Astrocyte of the cerebellum (primary cell): ENCODE measurements at regions not wholly inside any gene's neighbourhood (a gene's known extent, or its start where the extent isn't known, plus 50 kb on each side); places are given as distances from the start of the nearest gene placed in this dataset.

Experiments used
- DNase-seq: peaks from one replicate; pipeline ENCODE4 v3.0.0-alpha.2; 2011; ENCODE audit warnings: low read depth
- H3K4me3 ChIP-seq: 2 replicates; pipeline ENCODE4 v1.5.1; 2011; ENCODE audit warnings: mild to moderate bottlenecking, low read depth, low read length, moderate library complexity
- in situ Hi-C: cut with HindIII; loops from 2 replicates; pipeline ENCODE4 v1.10.0; 2017; ENCODE audit warnings: low sequenced_read_pairs
- TF ChIP-seq, protein P1 (sequence below): IDR thresholded peaks from 2 replicates; pipeline ENCODE4 v1.5.1; 2012; ENCODE audit warnings: low read length, low read depth, moderate library complexity, mild to moderate bottlenecking; ENCODE audit errors: missing control alignments

DNA sequence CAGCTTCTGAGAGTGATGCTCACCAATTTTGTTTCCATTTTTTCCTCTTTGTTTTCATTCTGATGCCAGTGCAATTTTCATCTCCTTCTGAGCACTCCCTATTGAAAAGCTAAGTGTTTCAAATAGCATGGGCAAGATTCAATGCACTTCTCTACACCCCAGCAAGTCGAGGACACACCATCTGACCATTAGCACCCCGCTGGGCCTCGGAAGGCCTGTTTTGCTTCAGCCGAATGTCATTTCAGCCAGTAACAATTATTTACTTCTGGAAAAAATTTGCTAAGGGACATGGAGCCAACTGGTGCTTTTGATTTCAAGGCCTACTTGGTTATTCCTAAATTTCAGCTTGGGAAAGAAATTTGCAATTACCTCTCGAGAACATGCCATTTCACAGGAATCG lies 392.4 kb downstream of the RNF144A start:
- no peak for DNase-seq
- no peak overlapping the region for H3K4me3 ChIP-seq
- in situ Hi-C loops = no loop called here
- TF ChIP-seq, protein P1, sequence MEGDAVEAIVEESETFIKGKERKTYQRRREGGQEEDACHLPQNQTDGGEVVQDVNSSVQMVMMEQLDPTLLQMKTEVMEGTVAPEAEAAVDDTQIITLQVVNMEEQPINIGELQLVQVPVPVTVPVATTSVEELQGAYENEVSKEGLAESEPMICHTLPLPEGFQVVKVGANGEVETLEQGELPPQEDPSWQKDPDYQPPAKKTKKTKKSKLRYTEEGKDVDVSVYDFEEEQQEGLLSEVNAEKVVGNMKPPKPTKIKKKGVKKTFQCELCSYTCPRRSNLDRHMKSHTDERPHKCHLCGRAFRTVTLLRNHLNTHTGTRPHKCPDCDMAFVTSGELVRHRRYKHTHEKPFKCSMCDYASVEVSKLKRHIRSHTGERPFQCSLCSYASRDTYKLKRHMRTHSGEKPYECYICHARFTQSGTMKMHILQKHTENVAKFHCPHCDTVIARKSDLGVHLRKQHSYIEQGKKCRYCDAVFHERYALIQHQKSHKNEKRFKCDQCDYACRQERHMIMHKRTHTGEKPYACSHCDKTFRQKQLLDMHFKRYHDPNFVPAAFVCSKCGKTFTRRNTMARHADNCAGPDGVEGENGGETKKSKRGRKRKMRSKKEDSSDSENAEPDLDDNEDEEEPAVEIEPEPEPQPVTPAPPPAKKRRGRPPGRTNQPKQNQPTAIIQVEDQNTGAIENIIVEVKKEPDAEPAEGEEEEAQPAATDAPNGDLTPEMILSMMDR = no peak

DNA sequence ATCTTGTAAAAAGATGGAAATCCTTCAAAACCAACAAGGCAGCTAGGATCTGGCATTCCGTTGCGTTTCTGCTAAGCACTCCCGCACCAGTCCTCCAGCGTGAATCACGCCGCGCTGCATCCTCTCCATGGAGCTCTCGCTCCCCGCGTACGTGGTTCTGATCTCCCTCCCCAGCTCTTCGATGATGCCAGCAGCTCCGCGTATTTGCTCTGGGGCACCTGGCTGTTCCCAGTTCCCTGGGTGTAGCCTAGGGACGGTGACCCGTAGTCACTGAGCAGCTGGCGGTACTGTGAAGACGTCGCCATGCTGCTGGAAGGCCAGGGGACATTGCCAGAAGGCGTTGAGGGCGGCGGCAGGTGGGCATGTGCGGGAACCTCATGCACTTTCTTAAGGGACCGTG lies 407.5 kb downstream of the RNF144A start:
- no peak for DNase-seq
- no peak overlapping the region for H3K4me3 ChIP-seq
- TF ChIP-seq, protein P1 = no peak
- in situ Hi-C loops = no loop called here

DNA sequence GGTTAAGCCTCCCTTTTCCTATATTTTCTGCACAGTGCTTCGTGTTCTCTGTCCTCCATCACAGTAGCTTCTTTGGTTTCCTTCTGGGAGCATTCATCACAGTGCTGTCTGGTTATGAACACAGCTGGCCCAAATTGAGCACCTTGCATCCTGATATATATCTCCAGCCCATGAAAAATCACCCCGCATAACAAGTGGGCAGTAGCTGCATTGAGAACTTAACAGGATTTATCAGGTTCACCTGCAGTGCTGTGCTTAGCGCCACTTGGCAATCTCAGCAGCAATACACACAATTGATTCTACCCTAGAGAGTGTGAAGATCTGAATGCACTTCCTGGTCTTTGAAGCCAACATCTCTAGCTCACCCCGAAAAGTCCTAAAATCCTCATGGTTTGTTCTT lies 408.0 kb downstream of the RNF144A start:
- in situ Hi-C loops = no loop called here
- no peak for DNase-seq
- TF ChIP-seq, protein P1 = no peak
- no peak overlapping the region for H3K4me3 ChIP-seq

DNA sequence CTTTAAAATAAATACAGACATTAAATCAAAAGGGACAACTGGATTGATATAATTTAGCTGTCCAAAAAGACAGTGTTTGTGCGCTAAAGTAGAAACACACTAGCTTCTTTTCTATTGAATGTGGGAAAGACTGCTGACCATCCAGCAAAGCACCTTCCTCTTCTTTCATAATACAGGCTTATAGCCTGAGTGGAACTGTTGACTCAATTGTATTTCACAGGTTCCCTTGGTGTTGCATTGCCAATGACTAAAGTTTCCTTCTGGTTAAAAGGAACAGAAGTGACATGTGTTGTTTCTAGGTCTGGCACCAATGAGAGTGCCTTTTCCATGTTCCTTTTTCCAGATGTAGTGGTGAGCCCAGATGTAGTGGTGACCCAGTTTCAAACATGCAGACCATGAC lies 412.3 kb downstream of the RNF144A start:
- no peak for DNase-seq
- in situ Hi-C loops = no loop called here
- TF ChIP-seq, protein P1 = no peak
- H3K4me3 ChIP-seq = no peak overlapping the region

DNA sequence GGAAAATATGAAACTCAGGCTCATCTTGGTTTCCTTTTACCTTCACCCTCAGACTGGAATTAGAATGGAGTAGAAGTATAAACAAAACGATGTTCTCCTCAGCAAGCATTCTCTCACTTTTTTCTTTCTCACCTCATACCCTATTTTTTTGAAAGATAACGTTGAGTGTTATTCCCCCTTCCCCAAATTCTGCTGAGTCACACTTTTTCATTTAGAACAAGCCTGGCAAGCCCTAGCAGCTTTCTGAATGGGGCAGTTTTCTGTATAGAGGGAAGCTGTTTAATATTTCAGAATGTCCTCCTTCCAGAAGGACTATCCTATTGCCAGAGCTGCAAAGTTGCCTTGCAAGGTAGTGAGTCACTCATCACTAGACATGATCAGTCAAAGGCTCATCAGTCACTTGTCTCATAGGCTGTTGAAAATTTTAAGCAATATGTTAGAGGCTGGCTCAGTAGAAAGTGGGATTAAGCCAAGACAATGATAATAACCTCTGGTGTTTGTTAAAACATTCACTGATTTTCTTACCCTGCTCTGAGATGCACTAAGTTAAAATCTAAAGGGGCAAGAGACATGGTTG lies 416.1 kb downstream of the RNF144A start:
- in situ Hi-C loops = no loop called here
- TF ChIP-seq, protein P1 = no peak
- no peak overlapping the region for H3K4me3 ChIP-seq
- DNase-seq = no peak

DNA sequence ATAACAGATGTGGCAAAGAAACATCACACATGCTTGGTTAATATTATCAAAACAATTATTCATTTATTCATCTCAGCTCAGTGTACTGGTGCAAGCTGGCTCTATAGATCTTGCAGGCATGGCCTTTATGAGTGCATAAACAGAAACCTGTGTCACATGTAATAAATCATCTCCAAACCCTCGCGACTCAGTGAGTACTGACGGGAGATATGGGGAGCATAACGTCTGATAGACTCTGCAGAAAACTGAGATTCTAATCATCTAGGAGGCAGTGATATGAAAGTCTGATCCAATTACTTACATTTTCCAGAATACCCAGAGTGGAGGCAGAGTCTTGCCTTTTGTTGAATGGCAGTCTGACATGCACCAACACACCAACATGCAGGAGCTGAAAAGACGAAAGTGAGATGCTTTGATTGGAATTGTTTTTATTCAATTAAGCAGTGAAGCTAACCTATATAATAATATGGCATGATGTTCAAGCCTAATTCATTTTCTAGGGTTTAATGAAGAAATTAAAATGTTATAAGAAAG lies 416.8 kb downstream of the RNF144A start:
- TF ChIP-seq, protein P1 = no peak
- DNase-seq = no peak
- in situ Hi-C loops = no loop called here
- no peak overlapping the region for H3K4me3 ChIP-seq
